Lung microvascular endothelial cell (primary cell): ENCODE measurements at regions not wholly inside any gene's neighbourhood (a gene's known extent, or its start where the extent isn't known, plus 50 kb on each side); places are given as distances from the start of the nearest gene placed in this dataset.
"Not testable (repeated sequence)": the region's sequence is repeated elsewhere in the genome, so short reads cannot be mapped to it uniquely, and the experiment has no call there.

ENCODE experiments used
- DNase-seq, 2 donors: peaks; one replicate each; pipeline versions ENCODE4 v3.0.0 to v3.0.0-alpha.2; 2010; ENCODE audit warnings: low read depth in 2 of 2

GRCh38 chr19:31041461-31041860 is 307.8 kb downstream of the TSHZ3 start:
- DNase-seq, result no peak

GRCh38 chr19:31039151-31039550 is 310.1 kb downstream of the TSHZ3 start:
- DNase-seq, result no peak

GRCh38 chr19:31037286-31037980 is 311.8 kb downstream of the TSHZ3 start:
- no peak for DNase-seq

GRCh38 chr19:31031455-31031854 is 317.8 kb downstream of the TSHZ3 start:
- not testable (repeated sequence) for DNase-seq

GRCh38 chr19:31023038-31023437 is 326.2 kb downstream of the TSHZ3 start:
- DNase-seq, result no peak

GRCh38 chr19:31018936-31019335 is 330.3 kb downstream of the TSHZ3 start:
- DNase-seq, result no peak

- no peak for DNase-seq
Observed at GRCh38 chr19:31015778-31016177, 333.5 kb downstream of the TSHZ3 start.

GRCh38 chr19:31014668-31015067 is 334.6 kb downstream of the TSHZ3 start:
- no peak for DNase-seq

- DNase-seq, result no peak
Observed at GRCh38 chr19:31013384-31014020, 335.7 kb downstream of the TSHZ3 start.

GRCh38 chr19:31002518-31003244 is 346.6 kb downstream of the TSHZ3 start:
- no peak for DNase-seq

GRCh38 chr19:31001991-31002390 is 347.2 kb downstream of the TSHZ3 start:
- DNase-seq, result no peak

- DNase-seq, result no peak
Observed at GRCh38 chr19:31000913-31001312, 348.3 kb downstream of the TSHZ3 start.

GRCh38 chr19:30999726-31000125 is 349.5 kb downstream of the TSHZ3 start:
- DNase-seq, result no peak

- no peak for DNase-seq
Observed at GRCh38 chr19:30997222-30997621, 352.0 kb downstream of the TSHZ3 start.

GRCh38 chr19:30978639-30979038 is 370.6 kb downstream of the TSHZ3 start:
- DNase-seq, result no peak

- no peak for DNase-seq
Observed at GRCh38 chr19:30969591-30969990, 379.6 kb downstream of the TSHZ3 start.

- no peak for DNase-seq
Observed at GRCh38 chr19:30968841-30969399, 380.3 kb downstream of the TSHZ3 start.

GRCh38 chr19:30968210-30968609 is 381.0 kb downstream of the TSHZ3 start:
- no peak for DNase-seq

GRCh38 chr19:30966486-30966885 is 382.8 kb downstream of the TSHZ3 start:
- DNase-seq, result no peak

GRCh38 chr19:30959011-30959410 is 390.2 kb downstream of the TSHZ3 start:
- no peak for DNase-seq

GRCh38 chr19:30955112-30956104 is 393.8 kb downstream of the TSHZ3 start:
- no peak for DNase-seq
